ENCODE measurements at regions not wholly inside any gene's neighbourhood (a gene's known extent, or its start where the extent isn't known, plus 50 kb on each side); places are given as distances from the start of the nearest gene placed in this dataset.

GRCh38 chr21:15249285-15249993 lies 184.6 kb upstream of the NRIP1 start:
- BruUV-seq (replicated peaks), result no TSS peak
- Mint-ChIP-seq H3K9me3 (ENCODE audit: low read depth, unreplicated experiment) (no peaks in the 10 kb centered on the region), H3K4me1 (ENCODE audit: low read depth, unreplicated experiment) (no peaks in the 10 kb centered on the region), H3K36me3 (ENCODE audit: insufficient read depth, unreplicated experiment) (no peaks in the 10 kb centered on the region), H3K4me3 (ENCODE audit: low read depth, unreplicated experiment) (no peak overlapping the region), H3K27ac (ENCODE audit: unreplicated experiment) (no peak overlapping the region), H3K27me3 (ENCODE audit: unreplicated experiment) (no peaks in the 10 kb centered on the region)
- no peak for TF ChIP-seq CTCF (IDR thresholded peaks at IDR 0.05; ENCODE audit: unreplicated experiment)
- intact Hi-C loops (cut with micrococcal nuclease; ENCODE audit: unreplicated experiment), result no loop called here
- DNase-seq, result no peak
- CTCF ChIA-PET, result no interaction called here

GRCh38 chr21:15250384-15250783 lies 185.6 kb upstream of the NRIP1 start:
- Mint-ChIP-seq H3K27me3 (ENCODE audit: unreplicated experiment) (no peaks in the 10 kb centered on the region), H3K9me3 (ENCODE audit: low read depth, unreplicated experiment) (no peaks in the 10 kb centered on the region), H3K4me1 (ENCODE audit: low read depth, unreplicated experiment) (no peaks in the 10 kb centered on the region), H3K27ac (ENCODE audit: unreplicated experiment) (no peak overlapping the region), H3K4me3 (ENCODE audit: low read depth, unreplicated experiment) (no peak overlapping the region), H3K36me3 (ENCODE audit: insufficient read depth, unreplicated experiment) (no peaks in the 10 kb centered on the region)
- DNase-seq, result no peak
- intact Hi-C loops (cut with micrococcal nuclease; ENCODE audit: unreplicated experiment), result no loop called here
- CTCF ChIA-PET, result no interaction called here
- no peak for TF ChIP-seq CTCF (IDR thresholded peaks at IDR 0.05; ENCODE audit: unreplicated experiment)
- BruUV-seq (replicated peaks), result no TSS peak

- no peaks in the 10 kb centered on the region for H3K27me3 Mint-ChIP-seq (ENCODE audit: unreplicated experiment)
- CTCF ChIA-PET, result no interaction called here
- no peaks in the 10 kb centered on the region for H3K9me3 Mint-ChIP-seq (ENCODE audit: low read depth, unreplicated experiment)
- H3K27ac Mint-ChIP-seq (ENCODE audit: unreplicated experiment), result no peak overlapping the region
- no TSS peak for BruUV-seq (replicated peaks)
- DNase-seq, result no peak
- no peaks in the 10 kb centered on the region for H3K36me3 Mint-ChIP-seq (ENCODE audit: insufficient read depth, unreplicated experiment)
- TF ChIP-seq CTCF (IDR thresholded peaks at IDR 0.05; ENCODE audit: unreplicated experiment), result no peak
- H3K4me3 Mint-ChIP-seq (ENCODE audit: low read depth, unreplicated experiment), result no peak overlapping the region
- H3K4me1 Mint-ChIP-seq (ENCODE audit: low read depth, unreplicated experiment), result no peaks in the 10 kb centered on the region
- intact Hi-C loops (cut with micrococcal nuclease; ENCODE audit: unreplicated experiment), result no loop called here
Observed at GRCh38 chr21:15252431-15252830, 187.6 kb upstream of the NRIP1 start.

GRCh38 chr21:15254111-15254510 lies 189.3 kb upstream of the NRIP1 start:
- Mint-ChIP-seq H3K27me3 (ENCODE audit: unreplicated experiment) (no peaks in the 10 kb centered on the region), H3K36me3 (ENCODE audit: insufficient read depth, unreplicated experiment) (no peaks in the 10 kb centered on the region), H3K4me1 (ENCODE audit: low read depth, unreplicated experiment) (no peaks in the 10 kb centered on the region), H3K27ac (ENCODE audit: unreplicated experiment) (no peak overlapping the region), H3K4me3 (ENCODE audit: low read depth, unreplicated experiment) (no peak overlapping the region), H3K9me3 (ENCODE audit: low read depth, unreplicated experiment) (no peaks in the 10 kb centered on the region)
- CTCF ChIA-PET, result no interaction called here
- TF ChIP-seq CTCF (IDR thresholded peaks at IDR 0.05; ENCODE audit: unreplicated experiment), result no peak
- intact Hi-C loops (cut with micrococcal nuclease; ENCODE audit: unreplicated experiment), result no loop called here
- BruUV-seq (replicated peaks), result no TSS peak
- no peak for DNase-seq

Measured in Calu3 (cell line).